GM23248 (cell line): ENCODE measurements at regions not wholly inside any gene's neighbourhood (a gene's known extent, or its start where the extent isn't known, plus 50 kb on each side); places are given as distances from the start of the nearest gene placed in this dataset.

ENCODE experiments used
- EZH2 ChIP-seq: fragments of 200-600 bp; sonication (generic); IDR thresholded peaks from 2 replicates; pipeline ENCODE4 v1.6.1; 2018; ENCODE audit warnings: antibody characterized with exemption, mild to moderate bottlenecking; ENCODE audit not compliant: insufficient read depth, poor library complexity, severe bottlenecking
- EZH2phosphoT487 ChIP-seq: fragments of 200-600 bp; sonication (generic); IDR thresholded peaks from 2 replicates; pipeline ENCODE4 v1.6.1; 2018; ENCODE audit warnings: antibody characterized with exemption, moderate library complexity, mild to moderate bottlenecking, low read depth; ENCODE audit not compliant: insufficient read depth

GRCh38 chr7:27032839-27033238 is 63.0 kb downstream of the HOXA1 start:
- TF ChIP-seq EZH2 (no peak), EZH2phosphoT487 (no peak)
